ENCODE measurements at regions not wholly inside any gene's neighbourhood (a gene's known extent, or its start where the extent isn't known, plus 50 kb on each side); places are given as distances from the start of the nearest gene placed in this dataset.

- Histone ChIP-seq H3F3A (ENCODE audit: low read depth) (no peaks in the 10 kb centered on the region), H4K20me1 (ENCODE audit: low read depth) (no peaks in the 10 kb centered on the region), H3K4me2 (no peak overlapping the region), H3K27me3 (no peaks in the 10 kb centered on the region), H3K79me2 (ENCODE audit: low read depth) (no peaks in the 10 kb centered on the region), H3K27ac (no peak overlapping the region), H2AFZ (replicated peaks) (no peak overlapping the region), H3K4me1 (peaks cover 5% of the 10 kb centered on the region), H3K9ac (no peak overlapping the region), H3K9me3 (ENCODE audit: low read depth) (no peaks in the 10 kb centered on the region), H3K36me3 (no peaks in the 10 kb centered on the region), H3K4me3 (no peak overlapping the region)
- no peak overlapping the region for H3K27ac Mint-ChIP-seq
- no peaks in the 10 kb centered on the region for H3K9me3 Mint-ChIP-seq
- no peaks in the 10 kb centered on the region for H3K4me1 Mint-ChIP-seq
- H3K36me3 Mint-ChIP-seq, result no peaks in the 10 kb centered on the region
- DNase-seq (ENCODE audit: low spot score), result no peak
- H3K27me3 Mint-ChIP-seq (ENCODE audit: insufficient read depth, low read depth), result peaks cover 2% of the 10 kb centered on the region
- no peak for TF ChIP-seq EZH2 (IDR thresholded peaks at IDR 0.05)
- TF ChIP-seq, protein P1, sequence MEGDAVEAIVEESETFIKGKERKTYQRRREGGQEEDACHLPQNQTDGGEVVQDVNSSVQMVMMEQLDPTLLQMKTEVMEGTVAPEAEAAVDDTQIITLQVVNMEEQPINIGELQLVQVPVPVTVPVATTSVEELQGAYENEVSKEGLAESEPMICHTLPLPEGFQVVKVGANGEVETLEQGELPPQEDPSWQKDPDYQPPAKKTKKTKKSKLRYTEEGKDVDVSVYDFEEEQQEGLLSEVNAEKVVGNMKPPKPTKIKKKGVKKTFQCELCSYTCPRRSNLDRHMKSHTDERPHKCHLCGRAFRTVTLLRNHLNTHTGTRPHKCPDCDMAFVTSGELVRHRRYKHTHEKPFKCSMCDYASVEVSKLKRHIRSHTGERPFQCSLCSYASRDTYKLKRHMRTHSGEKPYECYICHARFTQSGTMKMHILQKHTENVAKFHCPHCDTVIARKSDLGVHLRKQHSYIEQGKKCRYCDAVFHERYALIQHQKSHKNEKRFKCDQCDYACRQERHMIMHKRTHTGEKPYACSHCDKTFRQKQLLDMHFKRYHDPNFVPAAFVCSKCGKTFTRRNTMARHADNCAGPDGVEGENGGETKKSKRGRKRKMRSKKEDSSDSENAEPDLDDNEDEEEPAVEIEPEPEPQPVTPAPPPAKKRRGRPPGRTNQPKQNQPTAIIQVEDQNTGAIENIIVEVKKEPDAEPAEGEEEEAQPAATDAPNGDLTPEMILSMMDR (IDR thresholded peaks at IDR 0.05), result no peak
- TF ChIP-seq EZH2phosphoT487 (IDR thresholded peaks at IDR 0.05), result no peak
- H3K4me3 Mint-ChIP-seq, result no peak overlapping the region
Measured at GRCh38 chr3:43185983-43186314, 80.1 kb upstream of the POMGNT2 start.

- Mint-ChIP-seq H3K27me3 (ENCODE audit: insufficient read depth, low read depth) (peaks cover 2% of the 10 kb centered on the region), H3K4me1 (no peaks in the 10 kb centered on the region), H3K27ac (no peak overlapping the region), H3K36me3 (no peaks in the 10 kb centered on the region), H3K4me3 (no peak overlapping the region), H3K9me3 (no peaks in the 10 kb centered on the region)
- peaks cover 5% of the 10 kb centered on the region for H3K4me1 ChIP-seq
- no peaks in the 10 kb centered on the region for H3F3A ChIP-seq (ENCODE audit: low read depth)
- no peak overlapping the region for H3K4me3 ChIP-seq
- no peaks in the 10 kb centered on the region for H3K9me3 ChIP-seq (ENCODE audit: low read depth)
- no peak overlapping the region for H3K4me2 ChIP-seq
- H3K9ac ChIP-seq, result no peak overlapping the region
- no peak overlapping the region for H2AFZ ChIP-seq (replicated peaks)
- no peak for TF ChIP-seq EZH2 (IDR thresholded peaks at IDR 0.05)
- TF ChIP-seq EZH2phosphoT487 (IDR thresholded peaks at IDR 0.05), result no peak
- TF ChIP-seq, protein P1 (IDR thresholded peaks at IDR 0.05), result no peak
- no peaks in the 10 kb centered on the region for H4K20me1 ChIP-seq (ENCODE audit: low read depth)
- no peaks in the 10 kb centered on the region for H3K27me3 ChIP-seq
- no peak for DNase-seq (ENCODE audit: low spot score)
- no peak overlapping the region for H3K27ac ChIP-seq
- H3K36me3 ChIP-seq, result no peaks in the 10 kb centered on the region
- no peaks in the 10 kb centered on the region for H3K79me2 ChIP-seq (ENCODE audit: low read depth)
Measured at GRCh38 chr3:43185274-43185982, 79.5 kb upstream of the POMGNT2 start.

GRCh38 chr3:43183456-43183855 is 77.6 kb upstream of the POMGNT2 start:
- Histone ChIP-seq H3K27me3 (no peaks in the 10 kb centered on the region), H3K4me2 (no peak overlapping the region), H3K27ac (no peak overlapping the region)

More at GRCh38 chr3:43183456-43183855, 77.6 kb upstream of the POMGNT2 start:
- Histone ChIP-seq H3K4me1 (peaks cover 5% of the 10 kb centered on the region), H3K9me3 (ENCODE audit: low read depth) (no peaks in the 10 kb centered on the region), H3K36me3 (no peaks in the 10 kb centered on the region), H4K20me1 (ENCODE audit: low read depth) (no peaks in the 10 kb centered on the region), H2AFZ (replicated peaks) (no peak overlapping the region), H3K9ac (no peak overlapping the region), H3F3A (ENCODE audit: low read depth) (no peaks in the 10 kb centered on the region), H3K79me2 (ENCODE audit: low read depth) (no peaks in the 10 kb centered on the region), H3K4me3 (no peak overlapping the region)
- no peaks in the 10 kb centered on the region for H3K4me1 Mint-ChIP-seq
- DNase-seq (ENCODE audit: low spot score), result no peak
- no peaks in the 10 kb centered on the region for H3K36me3 Mint-ChIP-seq
- H3K9me3 Mint-ChIP-seq, result no peaks in the 10 kb centered on the region
- no peak overlapping the region for H3K27ac Mint-ChIP-seq
- no peak overlapping the region for H3K4me3 Mint-ChIP-seq
- TF ChIP-seq EZH2 (IDR thresholded peaks at IDR 0.05) (no peak), EZH2phosphoT487 (IDR thresholded peaks at IDR 0.05) (no peak)
- TF ChIP-seq, protein P1 (IDR thresholded peaks at IDR 0.05), result no peak
- H3K27me3 Mint-ChIP-seq (ENCODE audit: insufficient read depth, low read depth), result no peaks in the 10 kb centered on the region
